GM12872 (cell line): ENCODE measurements at regions not wholly inside any gene's neighbourhood (a gene's known extent, or its start where the extent isn't known, plus 50 kb on each side); places are given as distances from the start of the nearest gene placed in this dataset.

ENCODE experiments used
- TF ChIP-seq, protein P1 (sequence below): IDR thresholded peaks from 3 replicates; pipeline ENCODE4 v1.5.1; 2011; ENCODE audit warnings: low read depth, mild to moderate bottlenecking, low read length, moderate library complexity; ENCODE audit not compliant: insufficient read depth

DNA sequence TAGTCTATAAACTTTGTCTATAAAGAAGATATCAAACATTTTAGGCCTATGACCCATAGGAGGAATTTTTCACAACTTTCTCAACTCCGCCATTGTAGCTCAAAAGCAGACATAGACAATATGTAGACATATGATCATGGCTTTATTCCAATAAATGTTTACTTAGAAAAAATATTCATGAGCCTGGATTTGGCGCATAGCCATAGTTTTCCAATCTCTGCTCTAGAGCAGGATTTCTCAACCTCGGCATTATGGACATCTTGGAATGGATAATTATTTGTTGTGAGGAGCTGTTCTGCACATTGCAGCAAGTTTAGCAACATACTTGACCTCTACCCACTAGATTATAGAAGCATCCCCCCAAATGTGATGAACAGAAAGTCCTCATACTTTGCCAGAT lies 532.6 kb downstream of the ANKRD7 start:
- TF ChIP-seq, protein P1, sequence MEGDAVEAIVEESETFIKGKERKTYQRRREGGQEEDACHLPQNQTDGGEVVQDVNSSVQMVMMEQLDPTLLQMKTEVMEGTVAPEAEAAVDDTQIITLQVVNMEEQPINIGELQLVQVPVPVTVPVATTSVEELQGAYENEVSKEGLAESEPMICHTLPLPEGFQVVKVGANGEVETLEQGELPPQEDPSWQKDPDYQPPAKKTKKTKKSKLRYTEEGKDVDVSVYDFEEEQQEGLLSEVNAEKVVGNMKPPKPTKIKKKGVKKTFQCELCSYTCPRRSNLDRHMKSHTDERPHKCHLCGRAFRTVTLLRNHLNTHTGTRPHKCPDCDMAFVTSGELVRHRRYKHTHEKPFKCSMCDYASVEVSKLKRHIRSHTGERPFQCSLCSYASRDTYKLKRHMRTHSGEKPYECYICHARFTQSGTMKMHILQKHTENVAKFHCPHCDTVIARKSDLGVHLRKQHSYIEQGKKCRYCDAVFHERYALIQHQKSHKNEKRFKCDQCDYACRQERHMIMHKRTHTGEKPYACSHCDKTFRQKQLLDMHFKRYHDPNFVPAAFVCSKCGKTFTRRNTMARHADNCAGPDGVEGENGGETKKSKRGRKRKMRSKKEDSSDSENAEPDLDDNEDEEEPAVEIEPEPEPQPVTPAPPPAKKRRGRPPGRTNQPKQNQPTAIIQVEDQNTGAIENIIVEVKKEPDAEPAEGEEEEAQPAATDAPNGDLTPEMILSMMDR, result no peak

DNA sequence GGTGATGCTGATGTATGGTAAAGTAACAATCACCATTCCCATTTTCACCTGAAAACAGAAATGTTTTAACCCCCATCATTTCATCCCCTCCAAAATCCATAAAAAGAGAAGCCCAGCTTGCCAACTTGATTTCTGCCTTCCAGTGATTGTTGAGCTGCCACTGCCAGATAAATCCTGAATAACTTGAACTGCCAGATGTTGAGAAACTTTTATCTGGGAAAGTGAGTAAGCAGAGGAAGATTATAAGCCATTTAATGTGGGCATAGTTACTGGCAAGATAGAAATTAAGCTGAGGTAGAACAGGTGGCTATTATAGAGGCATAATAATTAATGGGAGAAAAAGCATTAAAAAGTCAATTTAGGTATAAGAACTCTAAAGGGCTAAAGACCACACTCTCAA lies 534.1 kb downstream of the ANKRD7 start:
- TF ChIP-seq, protein P1, result no peak

DNA sequence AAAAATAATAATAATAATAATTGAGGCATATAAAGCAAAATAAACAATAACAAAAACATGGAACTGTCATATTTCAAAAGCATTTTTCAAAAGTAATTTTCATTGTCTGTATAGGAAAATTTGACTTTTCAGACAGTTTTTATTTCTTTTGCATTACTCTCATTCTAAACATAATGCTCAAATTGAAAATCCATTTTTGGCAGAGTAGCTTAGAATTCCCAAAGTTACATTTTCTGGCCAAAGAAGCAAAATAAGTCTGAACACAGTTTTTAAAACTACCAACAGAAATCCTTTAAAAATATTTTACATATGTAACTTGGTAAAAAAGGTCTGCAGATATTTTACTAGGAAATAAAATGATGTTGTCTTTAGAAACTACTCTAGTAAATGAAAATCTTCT lies 535.4 kb downstream of the ANKRD7 start:
- TF ChIP-seq, protein P1, result no peak

DNA sequence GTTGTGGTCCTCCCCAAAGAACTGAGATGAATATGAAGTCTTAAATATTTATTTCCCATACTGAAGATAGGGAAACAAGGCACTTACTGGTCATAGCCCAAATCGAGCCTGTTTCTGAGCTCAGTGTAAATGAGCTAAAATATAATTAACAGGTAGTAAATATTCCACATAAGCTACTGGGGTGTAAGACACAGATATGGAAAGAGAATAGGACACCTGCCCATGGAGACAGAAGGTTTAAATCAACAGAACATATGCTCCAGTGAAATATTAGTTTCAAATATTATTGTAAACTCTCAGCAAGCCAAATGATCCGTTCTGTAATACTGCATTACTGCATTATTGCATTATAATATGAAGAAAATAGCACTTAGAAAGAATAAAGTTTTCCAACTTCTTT lies 537.9 kb downstream of the ANKRD7 start:
- TF ChIP-seq, protein P1, result no peak

DNA sequence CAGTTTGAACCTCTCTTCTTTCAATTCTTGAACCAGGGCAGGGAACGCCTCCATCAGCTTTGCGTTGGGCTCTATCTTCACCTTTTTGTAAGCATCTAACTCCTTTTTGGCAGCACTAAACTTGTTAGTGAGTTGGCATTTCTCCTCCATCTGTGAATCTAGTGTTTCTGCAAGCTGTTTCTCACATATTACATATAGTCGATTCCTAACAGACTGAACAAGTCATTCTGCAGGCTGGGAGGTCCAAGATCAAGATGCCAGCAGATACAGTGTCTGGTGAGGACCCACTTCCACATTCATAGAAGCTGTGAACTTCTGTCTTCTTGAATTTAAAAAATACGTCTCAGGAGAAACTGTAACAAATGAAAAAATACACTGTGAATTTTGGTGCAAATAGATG lies 539.7 kb downstream of the ANKRD7 start:
- TF ChIP-seq, protein P1, result no peak

DNA sequence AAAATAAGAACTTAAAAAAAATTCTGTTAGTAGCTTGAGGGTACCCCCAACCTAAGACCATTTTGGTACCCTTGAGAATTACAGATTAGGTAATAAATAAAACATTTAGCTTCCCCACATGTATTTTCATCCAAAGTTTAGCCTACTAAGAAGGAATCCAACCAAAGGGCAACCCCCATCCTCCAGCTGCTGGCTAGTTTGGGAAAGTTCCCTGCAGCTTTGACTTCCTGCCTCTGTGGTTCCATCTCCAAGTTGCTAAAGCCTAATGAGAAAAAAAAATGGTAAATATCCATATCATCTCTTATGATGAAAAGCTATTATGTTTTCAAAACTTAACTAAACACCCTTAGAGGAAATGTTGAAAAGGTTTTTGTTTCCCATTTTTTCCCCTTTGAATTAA lies 547.2 kb downstream of the ANKRD7 start:
- TF ChIP-seq, protein P1, result no peak

DNA sequence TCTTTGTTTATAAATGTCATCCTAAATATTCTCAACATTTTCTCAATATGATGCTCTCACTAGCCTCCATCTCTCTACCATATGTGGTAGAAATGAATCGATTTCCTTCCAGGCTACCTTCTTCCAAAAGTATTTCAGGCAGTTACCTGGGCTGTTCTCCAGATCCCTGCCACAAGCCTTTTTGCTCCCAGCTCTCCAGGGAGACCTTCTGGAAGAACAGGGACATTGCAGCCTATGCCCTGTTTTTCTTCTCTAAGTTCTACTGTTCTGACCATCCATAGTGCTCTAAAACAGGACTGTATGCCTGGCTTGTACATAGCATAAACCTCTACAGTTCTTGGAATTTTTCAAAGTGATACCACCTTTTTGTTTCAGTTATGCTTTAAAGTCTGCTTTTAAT lies 552.8 kb downstream of the ANKRD7 start:
- TF ChIP-seq, protein P1, result no peak

DNA sequence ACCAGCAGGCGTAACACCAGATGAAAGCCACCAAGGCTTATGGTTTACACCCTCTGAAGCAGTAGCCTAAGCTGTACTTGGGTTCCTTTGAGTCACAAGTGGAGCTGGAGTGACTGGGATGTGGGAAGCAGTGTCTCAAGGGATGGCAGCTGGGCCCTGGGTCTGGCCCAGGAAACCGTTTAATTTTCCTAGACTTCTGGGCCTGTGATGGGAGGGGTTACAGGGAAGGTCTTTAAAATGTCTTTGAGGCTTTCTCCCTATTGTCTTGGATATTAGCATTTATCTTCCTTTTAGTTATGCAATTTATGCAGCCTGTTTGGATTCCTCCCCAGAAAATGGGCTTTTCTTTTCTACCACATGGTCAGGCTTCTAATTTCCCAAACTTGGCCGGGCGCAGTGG lies 568.2 kb downstream of the ANKRD7 start:
- TF ChIP-seq, protein P1, result no peak
